Kidney (tissue), 13 donors: ENCODE measurements at regions not wholly inside any gene's neighbourhood (a gene's known extent, or its start where the extent isn't known, plus 50 kb on each side); places are given as distances from the start of the nearest gene placed in this dataset.

Source experiments
- DNase-seq, 5 donors: peaks; one replicate each; pipeline ENCODE4 v3.0.0-alpha.2; 2013 to 2020
- FAIRE-seq: peaks from 2 replicates; lab custom pipeline; 2012; peaks lifted over from hg19 to GRCh38; lab: Jason Lieb, UNC
- H3K27ac ChIP-seq, 2 donors: one replicate each; pipeline ENCODE4 v1.7.0; 2013; ENCODE audit warnings: low read depth in 2 of 2, low read length in 2 of 2, inconsistent platforms in 1 of 2
- H3K27me3 ChIP-seq: one replicate; pipeline ENCODE4 v1.7.1; 2013; ENCODE audit warnings: low read length, inconsistent platforms; ENCODE audit not compliant: control insufficient read depth, insufficient read depth
- H3K36me3 ChIP-seq, 3 donors: one replicate each; pipeline versions ENCODE4 v1.7.0 to v1.7.1; 2013; ENCODE audit warnings: low read length in 3 of 3, control low read depth in 1 of 3, inconsistent platforms in 1 of 3; ENCODE audit not compliant: insufficient read depth in 3 of 3, control insufficient read depth in 2 of 3
- H3K4me1 ChIP-seq, 3 donors: one replicate each; pipeline versions ENCODE4 v1.7.0 to v1.7.1; 2013; ENCODE audit warnings: low read length in 3 of 3, inconsistent platforms in 1 of 3, low read depth in 1 of 3; ENCODE audit not compliant: control insufficient read depth in 2 of 3, insufficient read depth in 2 of 3
- H3K4me3 ChIP-seq, 3 donors: one replicate each; pipeline versions ENCODE4 v1.7.0 to v1.8.1; 2013; ENCODE audit warnings: low read length in 3 of 3, control low read depth in 1 of 3, inconsistent platforms in 1 of 3
- H3K9ac ChIP-seq, 3 donors: one replicate each; pipeline versions ENCODE4 v1.7.0 to v1.7.1; 2013; ENCODE audit warnings: low read length in 3 of 3, control low read depth in 1 of 3, inconsistent platforms in 1 of 3
- H3K9me3 ChIP-seq, 3 donors: one replicate each; pipeline versions ENCODE4 v1.7.0 to v1.7.1; 2013; ENCODE audit warnings: low read length in 3 of 3, control low read depth in 1 of 3, inconsistent platforms in 1 of 3; ENCODE audit not compliant: control insufficient read depth in 2 of 3, insufficient read depth in 1 of 3
- CTCF ChIP-seq: IDR thresholded peaks from 3 replicates; pipeline ENCODE4 v1.5.1; 2012; ENCODE audit warnings: mild to moderate bottlenecking, moderate library complexity, borderline replicate concordance; ENCODE audit not compliant: insufficient read depth; ENCODE audit errors: extremely low read depth
- intact Hi-C: fragments of 100-400 bp; cut with DNase I; formaldehyde crosslinking; loops from one replicate; pipeline ENCODE4 v1.11.1; 2022
- donor health status: control.
- donor health status: control.
- donor health status: control.
- donor health status: control.
- donor health status: control.
- donor health status: DM: yes; HTN: yes; CAD: no.
- donor health status: Normal renal cell carcinoma (clear cell type).

GRCh38 chr19:29096896-29097295 lies 116.1 kb downstream of the UQCRFS1 start:
- intact Hi-C loops: no loop called here
- no peak overlapping the region for H3K9ac ChIP-seq
- FAIRE-seq (no peak), DNase-seq (no peak)
- peaks cover 0 to 6% (median 0%) of the 10 kb centered on the region in 3 donors for H3K4me1 ChIP-seq
- TF ChIP-seq CTCF: no peak
- no peak overlapping the region for H3K4me3 ChIP-seq
- no peaks in the 10 kb centered on the region for H3K36me3 ChIP-seq
- H3K9me3 ChIP-seq: peaks cover 0 to 5% (median 0%) of the 10 kb centered on the region in 3 donors
- no peaks in the 10 kb centered on the region for H3K27me3 ChIP-seq
- H3K27ac ChIP-seq: no peak overlapping the region

- no peaks in the 10 kb centered on the region for H3K27me3 ChIP-seq
- intact Hi-C loops: no loop called here
- DNase-seq: no peak
These were observed 119.4 kb downstream of the UQCRFS1 start for GRCh38 chr19:29093553-29093908.

GRCh38 chr19:29092712-29093552 lies 120.0 kb downstream of the UQCRFS1 start:
- peak in 2 of 5 donors; percentile 14 to 72 for DNase-seq
- TF ChIP-seq CTCF: no peak
- FAIRE-seq: no peak
- no peaks in the 10 kb centered on the region for H3K9me3 ChIP-seq
- intact Hi-C loops: no loop called here
- H3K9ac ChIP-seq: no peak overlapping the region
- no peaks in the 10 kb centered on the region for H3K4me1 ChIP-seq
- H3K27ac ChIP-seq: no peak overlapping the region
- H3K4me3 ChIP-seq: no peak overlapping the region
- H3K27me3 ChIP-seq: no peaks in the 10 kb centered on the region
- no peaks in the 10 kb centered on the region for H3K36me3 ChIP-seq

More at GRCh38 chr19:29093553-29093908, 119.4 kb downstream of the UQCRFS1 start:
- Histone ChIP-seq H3K4me1 (peaks cover 0 to 2% (median 0%) of the 10 kb centered on the region in 3 donors), H3K36me3 (no peaks in the 10 kb centered on the region), H3K9me3 (no peaks in the 10 kb centered on the region), H3K4me3 (no peak overlapping the region), H3K9ac (no peak overlapping the region), H3K27ac (no peak overlapping the region)
- FAIRE-seq: no peak
- no peak for TF ChIP-seq CTCF
